PC-9 (cell line): ENCODE measurements at regions not wholly inside any gene's neighbourhood (a gene's known extent, or its start where the extent isn't known, plus 50 kb on each side); places are given as distances from the start of the nearest gene placed in this dataset.

Experiments
- EZH2 ChIP-seq: fragments of 200-600 bp; sonication (generic); IDR thresholded peaks from 2 replicates; pipeline ENCODE4 v1.8.0; 2017; ENCODE audit warnings: antibody characterized with exemption, low read depth
- TF ChIP-seq, protein P1 (sequence below): fragments of 200-600 bp; sonication (generic); conservative IDR thresholded peaks from 2 replicates; pipeline ENCODE4 v1.6.1; 2017; ENCODE audit warnings: mixed run types, antibody characterized with exemption, mild to moderate bottlenecking, moderate library complexity

DNA sequence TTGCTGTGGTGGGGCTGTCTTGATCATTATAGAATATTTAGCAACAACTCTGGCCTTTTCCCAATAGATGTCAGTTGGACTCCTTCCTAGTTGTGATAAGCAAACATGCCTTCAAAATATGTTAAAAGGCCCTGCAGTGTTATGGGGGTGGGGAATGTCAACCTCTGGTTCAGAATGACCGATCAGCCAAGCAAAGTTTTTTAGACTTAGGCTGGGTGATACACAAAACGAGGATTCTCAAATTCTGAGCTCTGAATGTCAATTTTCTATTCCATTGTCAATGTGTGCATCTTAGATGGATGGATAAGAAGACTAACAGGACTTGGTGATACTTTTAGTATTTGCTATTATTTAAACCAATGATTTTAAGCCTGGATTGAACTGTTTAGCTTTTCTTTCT, 940.0 kb upstream of the GRIA3 start:
- TF ChIP-seq, protein P1, sequence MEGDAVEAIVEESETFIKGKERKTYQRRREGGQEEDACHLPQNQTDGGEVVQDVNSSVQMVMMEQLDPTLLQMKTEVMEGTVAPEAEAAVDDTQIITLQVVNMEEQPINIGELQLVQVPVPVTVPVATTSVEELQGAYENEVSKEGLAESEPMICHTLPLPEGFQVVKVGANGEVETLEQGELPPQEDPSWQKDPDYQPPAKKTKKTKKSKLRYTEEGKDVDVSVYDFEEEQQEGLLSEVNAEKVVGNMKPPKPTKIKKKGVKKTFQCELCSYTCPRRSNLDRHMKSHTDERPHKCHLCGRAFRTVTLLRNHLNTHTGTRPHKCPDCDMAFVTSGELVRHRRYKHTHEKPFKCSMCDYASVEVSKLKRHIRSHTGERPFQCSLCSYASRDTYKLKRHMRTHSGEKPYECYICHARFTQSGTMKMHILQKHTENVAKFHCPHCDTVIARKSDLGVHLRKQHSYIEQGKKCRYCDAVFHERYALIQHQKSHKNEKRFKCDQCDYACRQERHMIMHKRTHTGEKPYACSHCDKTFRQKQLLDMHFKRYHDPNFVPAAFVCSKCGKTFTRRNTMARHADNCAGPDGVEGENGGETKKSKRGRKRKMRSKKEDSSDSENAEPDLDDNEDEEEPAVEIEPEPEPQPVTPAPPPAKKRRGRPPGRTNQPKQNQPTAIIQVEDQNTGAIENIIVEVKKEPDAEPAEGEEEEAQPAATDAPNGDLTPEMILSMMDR: no peak
- TF ChIP-seq EZH2: no peak
